Testis (tissue), 2 donors: ENCODE measurements at regions not wholly inside any gene's neighbourhood (a gene's known extent, or its start where the extent isn't known, plus 50 kb on each side); places are given as distances from the start of the nearest gene placed in this dataset.

Experiments
- CTCF ChIP-seq, 3 experiments: fragments of 450-650 bp in 2 of 3; fragments of 200-600 bp in 1 of 3; sonication (generic) in 1 of 3; IDR thresholded peaks; one replicate each; pipeline ENCODE4 v1.5.1; 2016 to 2019; ENCODE audit warnings: antibody characterized with exemption in 3 of 3, mild to moderate bottlenecking in 2 of 3, moderate library complexity in 1 of 3
- POLR2A ChIP-seq: fragments of 450-650 bp; IDR thresholded peaks from one replicate; pipeline ENCODE4 v1.6.1; 2017; ENCODE audit warnings: antibody characterized with exemption, mild to moderate bottlenecking, moderate library complexity

- TF ChIP-seq POLR2A = no peak
- TF ChIP-seq CTCF (IDR thresholded peaks at IDR 0.05) = no peak
These were observed 180.0 kb downstream of the TOX3 start for GRCh38 chr16:52366983-52367382.
